HG03342 (cell line): ENCODE measurements at regions not wholly inside any gene's neighbourhood (a gene's known extent, or its start where the extent isn't known, plus 50 kb on each side); places are given as distances from the start of the nearest gene placed in this dataset.
A peak's percentile ranks its signal among the peaks of the same experiment; 100 is the strongest.
"Not testable (repeated sequence)": the region's sequence is repeated elsewhere in the genome, so short reads cannot be mapped to it uniquely, and the experiment has no call there.

Source experiments
- ATAC-seq: cut with Tn5 transposase; IDR thresholded peaks from one replicate; pipeline ENCODE4 v1.9.1; 2021; ENCODE audit warnings: mild to moderate bottlenecking, moderate library complexity; ENCODE audit not compliant: unreplicated experiment

DNA sequence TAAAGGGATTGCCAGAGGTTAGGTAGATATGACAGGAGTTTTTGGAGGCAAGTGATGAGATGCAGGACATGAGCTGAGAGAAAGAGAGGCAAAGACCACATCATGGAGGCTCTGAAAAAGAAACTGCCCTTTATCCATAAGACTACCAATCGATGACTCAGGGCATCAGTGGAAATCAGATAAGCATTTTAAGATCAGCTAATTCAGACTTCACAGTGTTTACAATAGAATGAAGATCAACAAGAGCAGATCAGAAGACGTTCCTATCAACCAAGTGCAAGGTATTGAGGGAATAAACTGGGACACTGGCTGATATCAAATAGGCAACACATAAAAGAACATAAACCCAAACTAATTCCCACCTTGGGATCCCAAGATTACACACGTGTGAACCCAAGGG lies 227.2 kb downstream of the SLCO4C1 start:
- ATAC-seq: no peak

DNA sequence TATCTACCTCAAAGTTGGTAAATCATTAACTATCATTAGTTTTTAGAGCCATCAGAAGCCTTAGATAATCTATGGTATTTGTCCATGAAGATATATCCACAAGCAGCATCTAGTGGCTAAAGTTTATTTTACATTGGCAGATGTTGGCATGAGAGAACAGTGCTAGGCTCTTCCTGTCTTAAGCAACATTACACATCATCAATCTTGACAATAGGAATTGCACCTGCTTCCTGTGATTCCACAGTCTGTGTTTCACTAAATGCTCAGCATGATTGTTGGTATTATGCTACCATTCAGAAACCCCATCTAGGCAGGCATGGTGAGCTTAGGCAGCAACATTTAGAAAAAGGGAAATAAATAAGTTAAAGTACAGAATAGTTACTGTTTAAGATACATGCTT lies 246.6 kb downstream of the SLCO4C1 start:
- ATAC-seq: no peak

DNA sequence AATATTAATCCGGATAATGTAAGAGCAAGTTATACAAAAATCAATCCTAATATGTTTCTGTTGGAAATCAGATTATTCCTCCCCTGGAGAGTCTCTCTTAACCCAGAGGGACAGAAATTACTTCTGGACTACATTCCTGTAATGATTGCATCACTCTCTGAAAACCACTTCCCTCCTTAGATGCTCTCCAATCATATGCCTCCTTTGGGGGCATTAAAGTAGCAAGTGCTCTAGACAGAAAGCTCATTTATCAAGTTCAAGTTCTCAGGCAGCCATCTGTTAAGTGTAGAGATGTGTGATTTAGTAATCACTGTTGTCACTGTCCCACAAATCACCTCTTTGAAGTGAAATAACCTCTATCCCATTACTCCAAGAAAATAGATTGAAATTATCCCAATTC lies 247.1 kb downstream of the SLCO4C1 start:
- ATAC-seq: no peak

GRCh38 chr5:102047073-102047472 lies 249.0 kb downstream of the SLCO4C1 start:
- not testable (repeated sequence) for ATAC-seq

GRCh38 chr5:102040326-102040725 lies 255.8 kb downstream of the SLCO4C1 start:
- ATAC-seq: no peak

GRCh38 chr5:102036927-102037326 lies 259.2 kb downstream of the SLCO4C1 start:
- ATAC-seq: no peak

DNA sequence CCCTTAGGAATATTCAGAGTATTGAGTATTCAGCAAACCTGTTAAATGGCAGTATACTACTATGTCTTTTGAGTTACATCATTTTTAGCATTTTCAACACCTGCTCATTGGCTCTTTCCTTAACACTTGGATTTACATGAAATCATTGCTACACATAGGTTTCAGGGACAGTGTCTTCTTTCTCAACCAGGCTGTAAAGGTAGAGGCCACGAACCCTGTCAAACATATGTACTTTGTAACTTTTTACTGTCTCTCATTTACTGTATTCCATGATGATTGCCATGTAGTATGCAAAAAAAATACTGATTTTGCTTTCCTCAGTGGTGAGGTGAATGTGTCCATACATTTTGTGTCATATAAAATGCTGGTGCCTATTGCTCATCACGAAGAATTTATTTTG lies 264.4 kb downstream of the SLCO4C1 start:
- no peak for ATAC-seq

DNA sequence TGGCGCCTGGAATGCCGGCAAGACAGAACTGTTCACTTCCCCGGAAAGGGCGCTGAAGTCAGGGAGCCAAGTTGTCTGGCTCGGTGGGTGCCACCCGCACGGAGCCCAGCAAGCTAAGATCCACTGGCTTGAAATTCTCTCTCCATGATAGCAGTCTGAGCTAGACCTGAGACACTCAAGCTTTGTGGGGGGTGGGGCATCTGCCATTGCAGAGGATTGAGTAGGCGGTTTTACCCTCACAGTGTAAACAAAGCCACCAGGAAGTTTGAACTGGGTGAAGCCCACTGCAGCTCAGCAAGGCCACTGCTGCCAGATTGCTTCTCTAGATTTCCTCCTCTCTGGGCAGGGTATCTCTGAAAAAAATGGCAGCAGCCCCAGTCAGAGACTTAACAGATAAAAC lies 277.4 kb downstream of the SLCO4C1 start:
- no peak for ATAC-seq

DNA sequence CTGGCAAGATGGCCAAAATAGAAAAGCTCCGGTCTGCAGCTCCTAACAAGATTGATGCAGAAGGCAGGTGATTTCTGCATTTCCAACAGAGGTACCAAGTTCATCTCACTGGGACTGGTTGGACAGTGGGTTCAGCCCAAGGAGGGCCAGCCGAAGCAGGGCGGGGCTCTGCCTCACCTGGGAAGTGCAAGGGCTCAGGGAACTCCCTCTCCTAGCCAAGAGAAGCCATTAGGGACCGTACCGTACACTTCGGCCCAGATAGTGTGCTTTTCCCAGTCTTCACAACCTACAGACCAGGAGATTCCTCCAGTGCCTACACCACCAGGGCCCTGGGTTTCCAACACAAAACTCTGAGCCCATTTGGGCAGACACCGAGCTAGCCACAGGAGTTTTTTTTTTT lies 277.8 kb downstream of the SLCO4C1 start:
- ATAC-seq: no peak

- ATAC-seq: no peak
Measured at GRCh38 chr5:102014371-102014770, 281.7 kb downstream of the SLCO4C1 start.

GRCh38 chr5:102010644-102011043 lies 285.4 kb downstream of the SLCO4C1 start:
- no peak for ATAC-seq

DNA sequence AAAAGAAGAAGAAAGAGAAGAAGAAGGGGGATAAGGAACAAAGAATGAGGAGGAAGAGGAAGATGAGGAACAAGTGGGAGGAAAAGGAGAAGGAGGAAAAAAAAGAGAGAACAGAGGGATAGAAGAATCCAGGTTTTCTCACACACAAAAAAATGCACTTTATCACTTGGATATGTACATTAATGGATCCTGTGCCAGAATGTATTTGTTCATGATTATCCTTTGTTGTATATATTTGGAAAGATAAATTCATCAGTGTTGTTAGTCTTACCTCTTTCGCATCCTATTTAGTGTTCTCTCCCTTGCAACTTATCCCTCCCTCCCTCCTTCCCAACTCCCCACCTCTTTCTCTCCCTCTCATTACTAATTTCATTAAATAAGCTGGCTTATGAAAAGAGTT lies 298.8 kb downstream of the SLCO4C1 start:
- ATAC-seq: no peak

GRCh38 chr5:101995585-101995984 lies 300.5 kb downstream of the SLCO4C1 start:
- ATAC-seq: no peak

DNA sequence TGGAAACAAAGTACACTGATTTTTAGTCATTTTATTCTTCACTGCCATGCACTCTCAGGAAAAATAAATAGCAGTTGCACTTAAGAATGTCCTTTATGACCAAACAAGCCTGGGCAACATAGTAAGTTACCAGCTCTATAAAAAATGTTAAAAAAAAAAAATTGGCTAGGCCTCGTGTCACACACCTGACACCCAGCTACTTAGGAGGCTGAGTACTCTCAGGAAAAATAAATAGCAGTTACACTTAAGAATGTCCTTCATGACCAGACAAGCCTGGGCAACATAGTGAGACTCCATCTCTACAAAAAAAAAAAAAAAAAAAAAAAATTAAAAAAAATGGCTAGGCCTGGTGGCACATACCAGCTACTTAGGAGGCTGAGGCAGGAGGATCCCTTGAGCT lies 304.6 kb downstream of the SLCO4C1 start:
- no peak for ATAC-seq

DNA sequence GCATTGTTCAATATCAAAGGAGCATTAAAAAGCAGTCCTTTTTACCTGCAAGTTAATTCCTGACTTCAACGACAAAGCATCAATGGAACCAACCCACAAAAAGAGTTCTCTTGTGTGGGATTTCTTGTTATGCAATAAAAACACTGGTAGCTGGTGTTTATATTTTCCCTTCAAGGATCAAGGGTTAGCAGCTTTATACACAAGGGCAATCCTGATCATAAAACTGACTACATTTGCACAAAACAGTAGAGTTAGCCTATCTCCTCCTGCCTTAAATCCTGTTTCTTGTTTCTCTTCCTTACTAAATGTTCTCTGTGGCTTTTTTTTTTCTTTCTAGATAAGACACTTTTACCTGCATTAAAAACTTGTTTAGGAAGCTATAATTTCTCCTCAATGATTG lies 306.4 kb downstream of the SLCO4C1 start:
- no peak for ATAC-seq

DNA sequence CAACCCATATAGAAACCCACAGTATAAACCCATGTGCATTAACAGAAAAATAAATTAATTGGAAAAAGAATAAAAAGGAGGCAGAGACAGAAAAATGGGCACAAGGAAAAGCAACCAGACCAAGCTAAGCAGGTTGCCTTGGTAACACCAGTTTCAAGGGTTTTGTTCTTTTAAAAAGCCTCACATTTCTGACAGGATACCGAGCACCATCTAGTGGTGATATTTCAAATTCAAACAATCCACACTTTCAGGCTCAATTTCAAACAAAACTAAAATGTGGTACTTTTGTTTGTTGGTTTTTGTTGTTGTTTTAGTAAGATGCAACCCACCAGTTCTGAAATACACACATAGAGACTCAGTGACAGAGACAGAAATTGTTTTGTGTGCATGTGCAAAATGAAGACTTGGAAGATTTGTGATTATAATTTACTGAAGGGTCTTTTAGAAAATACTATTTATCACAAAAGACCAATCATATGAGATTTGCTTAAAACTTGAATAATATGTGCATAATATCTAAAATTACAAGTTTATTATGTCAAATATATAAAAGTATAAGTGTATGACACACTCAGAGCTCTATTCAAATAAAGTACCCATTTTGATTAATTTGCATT lies 318.2 kb downstream of the SLCO4C1 start:
- ATAC-seq: peak; percentile 96

- ATAC-seq: no peak
Measured at GRCh38 chr5:101976933-101977332, 319.2 kb downstream of the SLCO4C1 start.

DNA sequence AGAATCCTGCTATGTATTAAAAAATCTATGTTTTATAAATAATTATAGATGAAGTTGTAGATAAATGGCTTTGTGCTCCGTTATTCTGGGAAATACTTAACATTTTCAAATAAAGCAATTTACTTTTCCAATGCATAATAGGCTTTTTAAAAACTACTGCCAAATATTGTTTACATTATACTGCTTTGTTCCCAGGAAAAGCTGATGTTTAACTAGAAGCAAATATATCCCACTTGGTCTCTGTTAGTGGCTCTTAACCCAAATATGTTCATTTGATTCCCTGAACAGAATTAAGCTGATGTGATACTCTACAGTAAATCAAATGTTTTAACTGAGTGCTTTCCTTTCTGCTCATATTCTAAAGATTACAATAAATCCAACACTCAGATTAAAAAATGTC lies 326.3 kb downstream of the SLCO4C1 start:
- ATAC-seq: no peak

GRCh38 chr5:101966476-101966875 lies 329.6 kb downstream of the SLCO4C1 start:
- ATAC-seq: no peak

- ATAC-seq: no peak
Measured at GRCh38 chr5:101955891-101956290, 340.2 kb downstream of the SLCO4C1 start.

- ATAC-seq: no peak
Measured at GRCh38 chr5:101950019-101950418, 346.1 kb downstream of the SLCO4C1 start.

DNA sequence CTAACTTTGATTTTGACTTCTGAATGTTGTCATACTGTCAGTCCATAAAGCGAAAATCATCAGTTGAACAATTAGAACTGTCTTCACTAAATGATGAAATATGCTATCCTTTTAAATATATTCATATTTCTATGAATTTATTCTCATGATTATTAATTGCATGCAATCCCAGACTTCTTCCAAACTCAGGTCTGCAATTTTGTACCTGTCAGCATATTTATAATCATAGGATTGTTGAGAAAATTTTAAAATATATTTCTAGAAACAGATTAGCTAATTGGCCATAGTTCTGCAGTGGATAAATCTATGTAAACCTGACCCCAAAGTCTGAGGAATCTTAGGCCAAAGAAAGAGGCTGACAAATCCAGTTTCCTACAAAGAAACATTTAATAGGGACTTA lies 347.5 kb downstream of the SLCO4C1 start:
- ATAC-seq: no peak

DNA sequence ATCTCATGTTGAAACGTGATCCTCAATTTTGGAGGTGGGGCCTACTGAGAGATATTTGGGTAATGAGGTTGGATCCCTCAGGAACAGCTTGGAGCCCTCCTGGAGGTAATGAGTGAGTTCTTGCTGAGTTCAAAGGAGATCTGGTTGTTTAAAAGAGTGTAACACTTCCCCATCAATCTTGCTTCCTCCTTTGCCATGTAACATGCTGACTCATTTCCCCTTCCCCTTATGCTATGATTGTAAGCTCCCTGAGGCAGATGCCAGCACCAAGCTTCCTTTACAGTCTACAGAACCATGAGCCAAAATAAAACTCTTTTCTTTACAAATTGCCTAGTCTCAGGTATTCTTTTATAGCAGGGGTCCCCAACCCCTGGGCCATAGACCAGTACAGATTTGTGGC lies 352.3 kb downstream of the SLCO4C1 start:
- peak; percentile 54 for ATAC-seq
